Jurkat, Clone E6-1 (cell line): ENCODE measurements at regions not wholly inside any gene's neighbourhood (a gene's known extent, or its start where the extent isn't known, plus 50 kb on each side); places are given as distances from the start of the nearest gene placed in this dataset.
"Not testable (repeated sequence)": the region's sequence is repeated elsewhere in the genome, so short reads cannot be mapped to it uniquely, and the experiment has no call there.

ENCODE experiments used
- DNase-seq: peaks from one replicate; pipeline ENCODE4 v3.0.0-alpha.2; 2011; ENCODE audit warnings: low read depth, low spot score
- H3K4me3 ChIP-seq: 2 replicates; pipeline ENCODE4 v1.5.1; 2011; ENCODE audit warnings: mild to moderate bottlenecking, low read length, control low read depth, moderate library complexity

DNA sequence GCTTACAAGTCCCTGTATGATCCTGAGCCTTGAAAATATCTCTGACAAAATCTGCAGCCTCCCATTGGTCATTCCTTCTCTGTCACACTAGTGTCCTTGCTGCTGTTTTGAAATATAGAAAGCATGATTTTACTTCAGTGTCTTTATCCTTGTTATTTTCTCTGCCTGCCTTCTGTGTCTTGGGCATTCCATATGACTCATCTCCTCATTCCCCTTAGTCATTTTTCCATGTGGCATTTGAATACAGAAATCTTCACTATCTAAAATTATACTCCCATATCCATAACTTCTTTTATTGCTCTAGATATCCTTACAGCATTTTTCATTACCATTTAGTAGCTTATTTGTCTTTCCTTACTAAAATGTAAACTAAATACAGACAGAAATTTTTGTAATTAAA is 205.7 kb upstream of the ZNF337 start:
- not testable (repeated sequence) for H3K4me3 ChIP-seq, DNase-seq

DNA sequence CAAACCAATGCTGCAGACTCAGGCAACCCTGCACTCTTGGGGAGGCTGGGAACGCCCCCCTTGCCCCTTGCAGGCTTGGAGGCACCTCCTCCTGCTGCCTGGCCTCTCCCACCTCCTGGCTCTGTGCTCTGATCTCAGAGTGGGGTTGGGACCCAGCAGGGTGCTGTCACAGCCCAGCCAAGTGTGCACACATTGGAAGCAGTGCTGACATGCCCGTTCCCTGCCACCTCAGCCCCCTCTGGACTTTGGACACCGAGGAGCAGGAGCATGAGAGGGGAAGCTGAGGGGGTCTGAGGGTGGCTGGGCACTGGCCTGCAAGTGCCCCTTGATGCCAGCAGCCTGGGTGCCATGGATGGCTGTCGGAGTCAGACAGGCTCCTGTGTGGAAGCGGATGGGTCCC is 202.0 kb upstream of the ZNF337 start:
- DNase-seq, H3K4me3 ChIP-seq: not testable (repeated sequence)

DNA sequence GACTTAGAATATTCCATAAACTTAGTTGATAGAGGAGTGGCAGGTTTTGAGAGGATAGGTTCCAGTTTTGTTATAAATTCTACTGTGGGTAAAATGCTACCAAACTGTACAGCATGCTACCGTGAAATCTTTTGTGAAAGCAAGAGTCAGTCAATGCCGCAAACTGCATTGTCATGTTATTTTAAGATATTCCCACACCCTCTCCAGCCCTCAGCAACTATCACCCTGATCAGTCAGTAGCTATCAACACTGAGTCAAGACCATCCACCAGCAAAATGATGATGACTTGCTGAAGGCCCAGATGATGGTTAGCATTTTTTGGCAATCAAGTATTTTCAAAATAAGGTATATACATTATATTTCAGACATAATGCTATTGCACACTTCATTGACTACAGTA is 182.4 kb upstream of the ZNF337 start:
- not testable (repeated sequence) for DNase-seq, H3K4me3 ChIP-seq

DNA sequence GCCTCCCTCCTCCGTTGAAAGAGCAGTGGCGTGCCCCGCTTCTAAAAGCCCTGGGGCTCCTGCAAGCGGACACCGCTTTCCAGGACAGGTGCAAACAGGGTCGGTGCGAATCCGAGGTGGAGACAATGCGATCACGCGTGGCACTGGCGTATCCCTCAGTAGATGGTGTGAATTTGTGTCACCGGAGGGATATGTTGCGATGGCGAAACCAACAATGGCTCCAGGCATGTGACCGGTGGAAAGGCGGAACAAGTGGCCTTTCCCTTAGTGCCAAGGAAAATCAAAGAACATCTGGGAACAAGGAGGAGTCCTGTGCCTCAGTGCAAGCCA is 172.0 kb upstream of the ZNF337 start:
- not testable (repeated sequence) for DNase-seq, H3K4me3 ChIP-seq

DNA sequence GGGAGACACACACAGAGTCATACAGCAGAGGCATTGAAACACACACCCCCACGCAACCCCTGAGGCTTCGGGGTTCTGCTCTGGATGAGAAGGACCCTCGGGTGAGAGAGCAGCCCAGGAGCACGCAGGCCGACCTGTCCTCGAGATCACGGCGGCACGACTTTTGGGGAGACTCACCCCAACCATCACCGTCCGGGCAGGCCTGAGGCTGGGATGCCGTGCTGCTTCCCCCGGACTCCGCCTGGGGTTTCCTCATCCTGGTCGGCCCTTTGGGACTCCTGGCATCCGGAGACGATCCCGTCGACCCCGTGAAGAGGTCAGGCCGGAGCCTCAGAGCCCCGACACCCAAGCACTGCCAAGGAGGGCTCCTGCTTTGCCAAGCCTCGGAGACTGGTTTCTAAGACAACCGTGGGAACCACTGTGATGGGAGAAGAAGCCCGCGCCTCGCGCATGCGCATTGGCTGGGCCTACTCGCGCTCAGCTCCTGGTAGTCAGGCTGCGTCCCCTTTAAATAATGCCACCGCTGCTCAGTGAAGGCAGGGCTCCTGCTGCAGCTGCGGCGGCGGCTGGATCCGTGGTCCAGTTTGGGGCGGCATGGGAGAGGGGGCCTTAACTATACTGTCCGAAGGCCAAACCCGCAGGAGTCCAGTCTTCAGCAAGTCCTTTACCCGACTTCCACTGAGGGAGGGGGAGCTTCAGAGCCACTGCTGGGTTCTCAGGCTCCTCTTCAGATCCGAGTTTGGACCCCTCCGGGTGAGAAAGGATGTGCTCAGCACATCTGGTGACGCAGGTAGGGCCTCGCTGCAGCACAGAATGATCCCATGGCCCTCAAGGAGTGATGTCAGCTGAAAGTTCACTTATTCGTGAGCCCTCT is 171.4 kb upstream of the ZNF337 start:
- H3K4me3 ChIP-seq, result peak overlapping the region; percentile 37
- peak; percentile 63 for DNase-seq

DNA sequence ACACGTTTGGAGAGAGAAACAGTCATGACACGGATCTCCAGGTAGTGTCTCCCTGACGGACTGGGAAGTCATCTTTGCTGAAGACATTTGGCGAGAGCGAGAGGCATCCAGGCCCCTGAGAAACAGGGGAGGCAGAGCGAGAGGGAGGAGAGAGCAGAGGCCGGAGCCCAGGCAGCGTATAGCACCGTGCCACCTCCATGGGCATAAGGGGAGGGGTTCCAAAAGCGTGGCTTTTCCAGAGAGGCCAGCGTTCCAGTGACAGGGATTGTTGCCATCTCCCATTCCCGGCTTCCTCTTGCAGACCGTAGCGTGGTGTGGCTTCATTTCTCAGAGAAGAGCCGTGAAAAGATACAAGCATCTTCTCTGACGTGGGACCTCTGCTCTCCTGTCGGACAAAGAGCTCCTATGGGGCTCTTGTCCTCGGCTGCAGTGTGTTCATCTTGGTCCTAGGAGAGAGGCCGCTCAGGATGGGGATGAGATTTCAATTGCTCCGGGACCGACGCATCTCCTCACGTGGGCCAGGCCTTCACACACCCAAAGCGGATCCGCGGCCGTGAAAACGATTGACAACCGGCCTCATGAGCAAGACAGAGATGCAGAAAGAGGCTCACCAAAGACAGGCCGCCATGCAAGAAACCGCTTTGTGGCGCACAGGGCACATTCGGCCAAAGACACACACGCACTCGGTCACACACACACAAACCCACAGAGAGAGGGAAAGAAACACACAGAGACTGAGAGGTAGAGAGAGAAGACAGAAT is 170.5 kb upstream of the ZNF337 start:
- DNase-seq, H3K4me3 ChIP-seq: not testable (repeated sequence)

DNA sequence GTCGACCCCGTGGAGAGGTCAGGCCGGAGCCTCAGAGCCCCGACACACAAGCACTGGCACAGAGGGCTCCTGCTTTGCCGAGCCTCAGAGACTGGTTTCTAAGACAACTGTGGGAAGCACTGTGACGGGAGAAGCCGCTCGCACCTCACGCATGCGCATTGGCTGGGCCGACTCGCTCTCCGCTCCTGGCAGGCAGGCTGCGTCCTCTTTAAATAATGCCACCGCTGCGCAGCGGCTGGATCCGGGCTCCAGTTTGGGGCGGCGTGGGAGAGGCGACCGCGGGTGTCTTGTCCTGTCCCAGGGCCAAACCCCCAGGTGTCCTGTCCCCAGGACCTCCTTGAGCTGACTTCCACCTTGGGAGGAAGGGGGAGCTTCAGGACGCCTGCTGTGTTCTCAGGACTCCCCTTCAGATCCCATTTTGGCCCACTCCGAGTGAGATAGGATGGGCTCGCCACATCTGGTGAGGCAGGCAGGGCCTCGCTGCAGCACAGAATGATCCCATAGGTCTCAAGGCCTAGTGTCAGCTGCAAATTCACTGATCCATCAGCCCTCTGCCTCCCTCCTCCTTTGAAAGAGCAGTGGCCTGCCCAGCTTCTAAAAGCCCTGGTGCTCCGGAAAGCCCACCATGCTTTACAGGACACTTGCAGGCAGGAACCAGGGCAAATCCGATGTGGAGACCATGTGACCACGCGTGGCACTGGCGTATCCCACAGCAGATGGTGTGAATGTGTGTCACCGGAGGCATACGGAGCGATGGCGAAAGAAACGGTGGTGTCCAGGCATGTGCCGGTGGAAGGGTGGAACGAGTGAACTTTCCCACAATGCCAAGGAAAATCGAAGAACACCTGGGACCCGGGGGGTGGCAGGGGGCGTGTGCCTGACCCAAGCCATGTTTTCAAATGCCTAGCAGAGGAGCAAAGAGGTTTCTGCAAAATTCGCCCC is 169.3 kb upstream of the ZNF337 start:
- DNase-seq, result peak; percentile 77
- H3K4me3 ChIP-seq, result peak overlapping the region; percentile 48

DNA sequence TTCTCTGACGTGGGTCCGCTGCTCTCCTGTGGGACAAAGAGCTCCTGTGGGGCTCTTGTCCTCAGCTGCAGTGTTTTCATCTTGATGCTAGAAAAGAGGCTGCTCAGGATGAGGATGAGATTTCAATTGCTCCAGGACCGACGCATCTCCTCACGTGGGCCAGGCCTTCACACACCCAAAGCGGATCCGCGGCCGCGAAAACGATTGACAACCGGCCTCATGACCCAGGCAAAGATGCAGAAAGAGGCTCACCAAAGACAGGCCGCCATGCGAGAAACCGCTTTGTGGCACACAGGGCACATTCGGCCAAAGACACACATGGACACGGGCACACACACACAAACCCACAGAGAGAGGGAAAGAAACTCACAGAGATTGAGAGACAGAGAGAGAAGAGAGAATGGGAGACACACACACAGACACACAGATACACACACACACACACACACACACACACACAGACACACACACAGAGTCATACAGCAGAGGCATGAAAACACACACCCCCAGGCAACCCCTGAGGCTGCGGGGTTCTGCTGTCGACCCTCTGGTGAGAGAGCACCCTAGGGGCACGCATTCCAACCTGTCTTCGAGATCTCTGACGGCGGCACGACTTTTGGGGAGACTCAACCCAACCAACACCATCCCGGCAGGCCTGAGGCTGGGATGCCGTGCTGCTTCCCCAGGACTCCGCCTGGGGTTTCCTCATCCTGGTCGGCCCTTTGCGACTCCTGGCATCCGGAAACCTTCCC is 168.5 kb upstream of the ZNF337 start:
- H3K4me3 ChIP-seq, result peak overlapping the region; percentile 48

DNA sequence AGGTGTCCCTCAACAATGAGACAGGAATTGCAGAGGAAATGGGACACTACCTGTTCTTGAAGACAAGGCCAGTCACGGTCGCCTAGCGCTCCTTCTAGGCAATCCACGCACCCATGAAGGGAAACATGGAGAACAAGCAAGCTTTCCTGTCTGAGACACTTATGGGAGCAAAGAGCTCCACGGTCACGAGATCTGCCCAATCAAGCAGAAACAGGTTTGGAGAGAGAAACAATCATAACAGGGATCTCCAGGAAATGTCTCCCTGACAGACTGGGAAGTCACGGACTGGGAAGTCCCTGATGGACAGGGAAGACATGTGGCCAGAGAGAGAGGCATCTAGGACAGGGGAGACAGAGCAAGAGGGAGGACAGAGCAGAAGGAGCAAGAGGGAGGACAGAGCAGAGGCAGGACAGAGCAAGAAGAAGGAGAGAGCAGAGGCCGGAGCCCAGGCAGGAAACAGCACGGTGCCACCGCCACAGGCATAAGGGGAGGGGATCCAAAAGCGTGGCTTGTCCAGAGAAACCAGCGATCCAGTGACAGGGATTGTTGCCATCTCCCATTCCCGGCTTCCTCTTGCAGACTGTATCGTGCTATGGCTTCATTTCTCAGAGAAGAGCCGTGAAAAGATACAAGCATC is 167.8 kb upstream of the ZNF337 start:
- DNase-seq, result no peak
- no peak overlapping the region for H3K4me3 ChIP-seq

More for the DNA sequence above, 168.5 kb upstream of the ZNF337 start:
- DNase-seq, result not testable (repeated sequence)

DNA sequence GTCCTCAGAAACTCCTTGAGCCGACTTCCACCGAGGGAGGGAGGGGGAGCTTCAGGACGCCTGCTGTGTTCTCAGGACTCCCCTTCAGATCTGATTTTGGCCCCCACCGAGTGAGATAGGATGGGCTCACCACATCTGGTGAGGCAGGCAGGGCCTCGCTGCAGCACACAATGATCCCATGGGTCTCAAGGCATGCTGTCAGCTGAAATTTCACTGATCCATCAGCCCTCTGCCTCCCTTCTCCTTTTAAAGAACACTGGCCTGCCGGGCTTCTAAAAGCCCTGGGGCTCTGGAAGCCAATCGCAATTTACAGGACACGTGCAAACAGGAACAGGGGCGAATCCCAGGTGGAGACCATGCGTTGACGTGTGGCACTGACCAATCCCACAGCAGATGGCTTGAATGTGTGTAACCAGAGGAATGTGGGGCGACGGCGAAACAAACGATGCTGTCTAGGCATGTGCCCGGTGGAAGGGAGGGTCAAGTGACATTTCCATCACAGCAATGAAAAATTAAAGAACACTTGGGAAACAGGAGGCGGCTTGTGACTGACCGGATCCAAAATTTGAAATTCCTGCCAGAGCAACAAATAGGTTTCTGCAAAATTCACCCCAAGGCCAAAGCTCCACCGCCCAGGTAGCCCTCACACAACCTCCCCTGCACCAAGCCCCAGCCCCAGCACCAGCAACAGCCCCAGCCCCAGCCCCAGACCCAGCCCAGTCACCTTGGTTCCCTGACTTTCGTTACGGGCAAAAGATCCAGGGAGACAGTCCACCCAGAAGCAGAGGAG is 167.1 kb upstream of the ZNF337 start:
- peak overlapping the region; percentile 53 for H3K4me3 ChIP-seq

DNA sequence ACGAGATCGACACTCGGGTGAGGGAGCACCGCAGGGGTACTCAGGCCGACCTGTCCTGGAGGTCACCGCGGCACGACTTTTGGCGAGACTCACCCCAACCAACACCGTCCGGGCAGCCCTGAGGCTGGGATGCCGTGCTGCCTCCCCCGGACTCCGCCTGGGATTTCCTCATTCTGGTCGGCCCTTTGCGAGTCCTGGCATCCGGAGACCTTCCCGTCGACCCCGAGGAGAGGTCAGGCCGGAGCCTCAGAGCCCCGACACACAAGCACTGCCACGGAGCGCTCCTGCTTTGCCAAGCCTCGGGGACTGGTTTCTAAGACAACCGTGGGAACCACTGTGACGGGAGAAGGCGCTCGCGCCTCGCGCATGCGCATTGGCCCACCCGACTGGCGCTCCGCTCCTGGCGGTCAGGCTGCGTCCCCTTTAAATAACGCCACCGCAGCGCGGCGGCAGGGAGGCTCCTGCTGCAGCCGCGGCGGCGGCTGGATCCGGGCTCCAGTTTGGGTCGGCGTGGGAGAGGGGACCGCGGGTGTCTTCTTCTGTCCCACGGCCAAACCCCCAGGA is 166.4 kb upstream of the ZNF337 start:
- DNase-seq, result peak; percentile 79
- peak overlapping the region; percentile 53 for H3K4me3 ChIP-seq

More for the DNA sequence above, 167.1 kb upstream of the ZNF337 start:
- no peak for DNase-seq

DNA sequence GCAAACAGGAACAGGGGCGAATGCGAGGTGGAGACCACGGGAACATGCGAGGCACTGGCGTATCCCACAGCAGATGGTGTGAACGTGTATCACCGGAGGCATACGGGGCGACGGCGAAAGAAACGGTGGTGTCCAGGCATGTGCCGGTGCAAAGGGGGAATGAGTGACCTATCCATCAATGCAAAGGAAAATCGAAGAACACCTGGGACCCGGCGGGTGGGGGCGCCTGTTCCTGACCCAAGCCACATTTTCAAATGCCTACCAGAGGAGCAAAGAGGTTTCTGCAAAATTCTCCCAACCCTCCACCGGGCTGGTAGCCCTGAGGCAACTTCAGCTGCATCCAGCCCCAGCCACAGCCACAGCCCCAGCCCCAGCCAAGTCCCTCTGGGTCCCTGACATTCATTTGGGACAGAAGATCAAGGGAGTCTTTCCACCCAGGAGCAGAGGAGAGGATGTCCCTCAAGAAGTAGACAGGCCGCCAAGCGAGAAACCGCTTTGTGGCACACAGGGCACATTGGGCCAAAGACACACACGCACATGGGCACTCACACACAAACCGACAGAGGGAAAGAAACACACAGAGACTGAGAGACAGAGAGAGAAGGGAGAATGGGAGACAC is 164.0 kb upstream of the ZNF337 start:
- DNase-seq, result no peak
- H3K4me3 ChIP-seq, result no peak overlapping the region

DNA sequence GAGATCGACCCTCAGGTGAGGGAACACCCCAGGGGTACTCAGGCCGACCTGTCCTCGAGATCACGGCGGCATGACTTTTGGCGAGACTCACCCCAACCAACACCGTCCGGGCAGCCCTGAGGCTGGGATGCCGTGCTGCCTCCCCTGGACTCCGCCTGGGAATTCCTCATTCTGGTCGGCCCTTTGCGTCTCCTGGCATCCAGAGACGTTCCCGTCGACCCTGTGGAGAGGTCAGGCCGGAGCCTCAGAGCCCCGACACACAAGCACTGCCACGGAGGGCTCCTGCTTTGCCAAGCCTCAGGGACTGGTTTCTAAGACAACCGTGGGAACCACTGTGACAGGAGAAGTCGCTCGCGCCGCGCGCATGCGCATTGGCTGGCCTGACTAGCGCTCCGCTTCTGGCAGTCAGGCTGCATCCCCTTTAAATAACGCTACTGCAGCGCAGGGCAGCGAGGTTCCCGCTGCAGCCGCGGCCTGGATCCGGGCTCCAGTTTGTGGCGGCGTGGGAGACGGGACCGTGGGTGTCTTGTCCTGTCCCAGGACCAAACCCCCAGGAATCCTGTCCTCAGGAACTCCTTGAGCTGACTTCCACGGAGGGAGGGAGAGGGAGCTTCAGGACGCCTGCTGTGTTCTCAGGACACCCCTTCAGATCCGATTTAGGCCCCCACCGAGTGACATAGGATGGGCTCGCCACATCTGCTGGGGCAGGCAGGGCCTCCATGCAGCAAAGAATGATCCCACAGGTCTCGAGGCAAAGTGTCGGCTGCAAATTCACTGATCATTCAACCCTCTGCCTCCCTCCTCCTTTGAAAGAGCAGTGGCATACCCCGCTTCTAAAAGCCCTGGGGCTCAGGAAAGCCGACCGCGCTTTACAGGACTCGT is 163.2 kb upstream of the ZNF337 start:
- peak; percentile 80 for DNase-seq
- peak overlapping the region; percentile 21 for H3K4me3 ChIP-seq

DNA sequence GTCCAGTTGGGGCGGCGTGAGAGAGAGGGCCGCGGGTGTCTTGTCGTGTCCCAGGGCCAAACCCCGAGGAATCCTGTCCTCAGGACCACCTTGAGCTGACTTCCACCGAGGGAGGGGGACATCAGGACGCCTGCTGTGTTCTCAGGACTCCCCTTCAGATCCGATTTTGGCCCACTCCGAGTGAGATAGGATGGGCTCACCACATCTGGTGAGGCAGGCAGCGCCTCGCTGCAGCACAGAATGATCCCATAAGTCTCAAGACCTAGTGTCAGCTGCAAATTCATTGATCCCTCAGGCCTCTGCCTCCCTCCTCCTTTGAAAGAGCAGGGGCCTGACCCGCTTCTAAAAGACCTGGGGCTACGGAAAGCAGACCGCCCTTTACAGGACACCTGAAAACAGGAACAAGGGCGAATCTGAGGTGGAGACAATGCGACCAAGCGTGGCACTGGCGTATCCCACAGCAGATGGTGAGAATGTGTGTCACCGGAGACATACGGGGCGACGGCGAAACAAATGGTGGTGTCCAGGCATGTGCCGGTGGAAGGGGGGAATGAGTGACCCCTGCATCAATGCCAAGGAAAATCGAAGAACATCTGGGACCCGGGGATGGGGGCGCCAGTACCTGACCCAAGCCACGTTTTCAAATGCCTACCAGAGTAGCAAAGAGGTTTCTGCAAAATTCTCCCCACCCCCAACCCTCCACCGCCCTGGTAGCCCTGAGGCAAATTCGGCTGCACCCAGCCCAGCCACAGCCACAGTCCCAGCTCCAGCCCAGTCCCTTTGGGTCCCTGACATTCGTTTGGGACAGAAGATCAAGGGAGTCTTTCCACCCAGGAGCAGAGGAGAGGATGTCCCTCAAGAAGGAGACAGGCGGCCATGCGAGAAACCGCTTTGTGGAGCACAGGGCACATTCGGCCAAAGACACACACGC is 162.1 kb upstream of the ZNF337 start:
- no peak overlapping the region for H3K4me3 ChIP-seq
- DNase-seq, result no peak
